ENCODE measurements at regions not wholly inside any gene's neighbourhood (a gene's known extent, or its start where the extent isn't known, plus 50 kb on each side); places are given as distances from the start of the nearest gene placed in this dataset.
A peak's percentile ranks its signal among the peaks of the same experiment; 100 is the strongest.

GRCh38 chr17:77668518-77668917 lies 290.0 kb upstream of the TNRC6C start:
- DNase-seq: no peak

GRCh38 chr17:77670173-77670572 lies 288.3 kb upstream of the TNRC6C start:
- DNase-seq: peak in 1 of 2 donors; percentile 36

GRCh38 chr17:77674358-77674757 lies 284.1 kb upstream of the TNRC6C start:
- no peak for DNase-seq

- DNase-seq: no peak
Measured at GRCh38 chr17:77675411-77675810, 283.1 kb upstream of the TNRC6C start.

- DNase-seq: no peak
Measured at GRCh38 chr17:77675816-77676215, 282.7 kb upstream of the TNRC6C start.

- no peak for DNase-seq
Measured at GRCh38 chr17:77676237-77676661, 282.3 kb upstream of the TNRC6C start.

- no peak for DNase-seq
Measured at GRCh38 chr17:77677211-77677610, 281.3 kb upstream of the TNRC6C start.

- no peak for DNase-seq
Measured at GRCh38 chr17:77677630-77678029, 280.9 kb upstream of the TNRC6C start.

GRCh38 chr17:77679589-77679988 lies 278.9 kb upstream of the TNRC6C start:
- no peak for DNase-seq

GRCh38 chr17:77681861-77682260 lies 276.6 kb upstream of the TNRC6C start:
- no peak for DNase-seq

GRCh38 chr17:77684803-77685798 lies 273.4 kb upstream of the TNRC6C start:
- DNase-seq: no peak

GRCh38 chr17:77685881-77686486 lies 272.5 kb upstream of the TNRC6C start:
- DNase-seq: no peak

- no peak for DNase-seq
Measured at GRCh38 chr17:77686903-77687302, 271.6 kb upstream of the TNRC6C start.

- no peak for DNase-seq
Measured at GRCh38 chr17:77687417-77687816, 271.1 kb upstream of the TNRC6C start.

- DNase-seq: no peak
Measured at GRCh38 chr17:77687921-77688320, 270.6 kb upstream of the TNRC6C start.

GRCh38 chr17:77688369-77688768 lies 270.1 kb upstream of the TNRC6C start:
- no peak for DNase-seq

GRCh38 chr17:77690271-77691161 lies 268.0 kb upstream of the TNRC6C start:
- no peak for DNase-seq

- DNase-seq: no peak
Measured at GRCh38 chr17:77691216-77692085, 267.1 kb upstream of the TNRC6C start.

- DNase-seq: no peak
Measured at GRCh38 chr17:77692571-77693161, 265.8 kb upstream of the TNRC6C start.

- no peak for DNase-seq
Measured at GRCh38 chr17:77693301-77693700, 265.2 kb upstream of the TNRC6C start.

- DNase-seq: no peak
Measured at GRCh38 chr17:77693776-77694175, 264.7 kb upstream of the TNRC6C start.
